ENCODE measurements at regions not wholly inside any gene's neighbourhood (a gene's known extent, or its start where the extent isn't known, plus 50 kb on each side); places are given as distances from the start of the nearest gene placed in this dataset.
A peak's percentile ranks its signal among the peaks of the same experiment; 100 is the strongest.

DNA sequence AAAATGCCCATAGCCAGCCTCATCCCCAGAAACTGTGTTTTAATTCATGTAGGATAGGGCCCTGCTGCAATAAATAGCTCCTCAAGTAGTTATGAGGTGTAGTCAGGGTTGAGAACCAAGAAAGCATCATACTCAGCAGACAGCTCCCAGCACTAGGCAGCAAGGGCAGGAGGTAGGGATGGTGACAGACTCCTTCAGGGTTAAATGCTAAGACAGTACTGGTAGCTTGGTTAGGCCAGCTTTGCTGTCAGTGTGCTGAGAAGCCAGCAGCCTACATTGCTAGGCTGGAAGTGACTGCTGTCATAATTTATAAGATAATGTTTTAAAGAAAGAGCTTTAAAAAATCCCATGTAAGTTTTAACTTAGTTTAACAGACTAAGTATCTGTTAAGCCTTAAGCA, 113.9 kb upstream of the IMMP2L start:
- DNase-seq = no peak

DNA sequence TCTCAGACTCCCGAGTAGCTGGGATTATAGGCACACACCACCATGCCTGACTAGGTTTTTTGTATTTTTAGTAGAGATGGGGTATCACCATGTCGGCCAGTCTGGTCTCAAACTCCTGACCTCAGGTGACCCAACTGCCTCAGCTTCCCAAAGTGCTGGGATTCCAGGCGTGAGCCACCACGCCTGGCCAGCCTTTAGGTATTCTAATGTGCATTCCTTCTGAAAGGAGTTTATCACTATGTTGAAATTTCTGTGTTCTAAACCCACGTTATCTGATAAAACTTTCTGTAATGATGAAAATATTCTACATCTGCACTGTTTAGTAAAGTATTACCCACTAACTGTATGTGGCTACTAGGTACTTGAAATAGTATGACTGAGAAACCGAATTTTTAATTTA, 110.6 kb upstream of the IMMP2L start:
- no peak for DNase-seq

- DNase-seq = no peak
Observed at GRCh38 chr7:111671927-111672326, 109.6 kb upstream of the IMMP2L start.

DNA sequence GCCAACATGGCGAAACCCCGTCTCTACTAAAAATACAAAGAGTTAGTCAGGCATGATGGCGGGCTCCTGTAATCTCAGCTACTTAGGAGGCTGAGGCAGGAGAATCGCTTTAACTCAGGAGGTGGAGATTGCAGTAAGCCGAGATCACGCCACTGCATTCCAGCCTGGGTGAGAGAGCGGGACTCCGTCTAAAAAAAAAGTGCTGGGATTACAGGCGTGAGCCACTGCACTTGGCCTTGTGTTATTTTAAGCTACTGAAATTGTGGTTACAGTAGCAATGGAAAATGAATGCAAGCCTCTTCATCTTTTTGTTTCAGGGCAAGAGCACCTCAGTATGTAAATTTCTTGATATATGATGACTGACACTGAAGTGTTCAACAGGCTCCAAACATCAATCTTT, 106.4 kb upstream of the IMMP2L start:
- DNase-seq = no peak

- DNase-seq = no peak
Observed at GRCh38 chr7:111667488-111667887, 105.2 kb upstream of the IMMP2L start.

GRCh38 chr7:111666260-111666659, 104.0 kb upstream of the IMMP2L start:
- no peak for DNase-seq

GRCh38 chr7:111663771-111664170, 101.5 kb upstream of the IMMP2L start:
- no peak for DNase-seq

- no peak for DNase-seq
Observed at GRCh38 chr7:111662386-111662785, 100.1 kb upstream of the IMMP2L start.

DNA sequence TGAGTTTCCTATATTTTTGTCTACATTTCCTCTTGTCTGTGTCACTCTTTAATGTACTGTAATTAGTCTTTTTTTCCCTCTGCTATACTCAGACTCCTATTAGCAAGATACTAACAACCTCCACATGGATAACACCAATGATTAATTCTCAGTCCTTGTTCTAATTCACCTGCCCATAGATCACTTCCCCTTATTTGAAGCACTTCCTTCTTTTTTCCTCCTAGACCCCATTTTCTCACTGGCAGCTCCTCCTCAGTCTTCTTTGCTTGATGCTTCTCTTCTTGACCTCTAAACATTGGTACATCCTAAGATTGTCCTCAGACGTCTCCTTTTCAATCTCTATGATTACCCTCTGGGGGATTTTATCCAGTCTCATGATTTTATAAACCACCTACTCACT, 98.2 kb upstream of the IMMP2L start:
- no peak for DNase-seq

DNA sequence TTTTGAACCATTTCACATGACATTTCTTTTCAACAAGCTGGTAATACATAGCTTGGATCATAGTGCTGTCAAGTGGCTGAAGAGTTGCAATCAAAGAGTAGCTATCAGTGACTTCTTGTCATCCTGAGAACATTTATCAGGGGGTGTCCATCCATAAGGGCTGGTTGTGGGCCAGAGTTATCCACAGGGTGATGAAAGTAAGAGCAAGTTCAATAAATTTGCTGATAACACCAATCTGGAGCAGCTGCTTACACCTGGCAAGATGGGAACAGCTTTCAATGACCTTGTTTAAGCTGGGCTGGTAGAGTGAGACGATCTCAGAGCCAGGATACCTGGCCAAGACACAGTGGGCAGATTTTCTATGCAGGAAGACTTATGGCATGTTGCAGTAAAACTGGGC, 96.3 kb upstream of the IMMP2L start:
- no peak for DNase-seq

DNA sequence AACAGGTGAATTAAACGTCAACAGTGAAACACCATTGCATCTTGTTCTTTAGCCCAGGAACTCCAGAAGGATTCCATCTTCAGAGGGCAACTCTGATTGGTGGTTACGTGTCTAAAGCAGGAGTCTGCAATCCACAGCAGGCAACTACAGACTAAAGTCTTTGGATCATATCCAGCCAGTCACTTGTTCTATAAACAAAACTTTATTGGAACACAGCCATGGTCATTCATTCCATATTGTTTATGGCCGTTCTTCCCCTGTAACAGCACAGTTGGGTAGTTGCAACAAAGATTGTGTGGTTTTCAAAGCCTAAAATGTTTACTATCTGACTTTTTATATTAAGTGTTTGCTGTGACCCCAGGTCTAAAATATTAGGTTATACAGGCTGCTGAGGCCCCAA, 94.7 kb upstream of the IMMP2L start:
- DNase-seq = no peak

DNA sequence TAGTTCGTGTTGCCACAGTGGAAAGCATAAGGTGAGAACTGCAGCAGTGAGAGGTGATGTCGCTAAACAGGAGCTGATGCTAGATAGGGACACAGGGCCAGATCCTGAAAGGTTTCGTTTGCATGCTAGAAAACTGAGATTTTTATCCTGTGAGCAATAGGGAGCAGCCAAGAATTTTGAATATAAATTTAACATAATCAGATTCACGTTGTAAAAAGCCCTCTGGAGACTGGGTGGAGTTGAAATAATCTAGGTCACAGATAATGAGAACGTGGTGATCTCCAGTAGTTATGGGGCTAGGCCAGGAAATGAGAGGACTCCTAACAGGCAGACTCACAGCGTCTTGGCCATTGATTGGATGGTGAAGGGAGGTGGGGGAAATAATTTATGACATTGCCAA, 92.1 kb upstream of the IMMP2L start:
- no peak for DNase-seq

- no peak for DNase-seq
Observed at GRCh38 chr7:111653846-111654245, 91.6 kb upstream of the IMMP2L start.

GRCh38 chr7:111650456-111650999, 88.2 kb upstream of the IMMP2L start:
- DNase-seq = no peak

DNA sequence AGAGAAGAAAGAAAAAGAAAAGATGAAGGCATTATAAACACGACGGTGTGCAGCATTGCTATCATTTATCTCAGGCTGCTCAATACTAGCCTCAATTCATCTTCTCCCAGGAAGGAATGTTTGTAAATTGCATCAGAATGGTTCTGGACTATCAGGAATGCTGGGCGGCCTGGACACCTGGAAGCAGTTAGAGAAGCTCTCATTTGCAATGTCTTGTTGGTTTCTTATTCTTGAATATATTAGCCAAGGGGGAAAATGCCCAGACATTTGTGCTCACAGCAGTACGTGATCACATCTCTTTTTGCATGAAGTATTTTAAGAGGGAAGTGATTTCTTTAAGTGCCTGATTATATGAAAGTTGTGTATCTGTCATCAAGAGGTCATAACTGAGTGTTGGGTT, 85.6 kb upstream of the IMMP2L start:
- no peak for DNase-seq

DNA sequence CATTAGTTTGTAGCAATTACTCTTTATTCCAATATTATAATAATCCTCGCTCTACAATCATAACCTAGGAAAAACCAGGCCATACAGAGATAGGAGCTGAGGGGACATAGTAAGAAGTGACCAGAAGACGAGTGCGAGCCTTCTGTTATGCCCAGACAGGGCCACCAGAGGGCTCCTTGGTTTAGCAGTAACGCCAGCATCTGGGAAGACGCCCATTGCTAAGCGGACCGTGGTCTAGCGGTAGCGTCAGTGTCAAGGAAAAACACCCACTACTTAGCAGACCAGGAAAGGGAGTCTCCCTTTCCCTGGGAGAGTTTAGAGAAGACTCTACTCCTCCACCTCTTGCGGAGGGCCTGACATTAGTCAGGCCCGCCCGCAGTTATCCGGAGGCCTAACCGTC, 82.3 kb upstream of the IMMP2L start:
- peak in 1 of 4 experiments; percentile 0 for DNase-seq

DNA sequence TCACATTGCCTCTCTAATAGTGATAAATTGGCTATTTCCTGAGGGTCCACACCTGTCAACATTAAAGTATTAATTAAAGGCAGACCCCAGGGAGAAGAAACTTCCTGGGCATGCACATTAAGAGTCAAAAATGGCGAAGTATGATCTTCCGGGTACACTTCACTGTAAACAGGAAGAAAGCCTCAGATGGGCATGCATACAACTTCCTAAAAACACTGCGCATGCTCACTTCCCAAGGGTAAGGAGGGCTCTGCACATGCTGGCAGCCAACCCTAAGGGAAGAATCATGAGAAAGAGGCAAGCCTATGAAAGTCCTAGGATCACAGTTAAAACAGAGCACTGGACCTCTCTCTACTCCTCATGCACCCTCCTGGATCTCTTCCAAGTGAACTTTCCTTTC, 80.1 kb upstream of the IMMP2L start:
- DNase-seq = no peak

GRCh38 chr7:111640416-111640815, 78.1 kb upstream of the IMMP2L start:
- no peak for DNase-seq

GRCh38 chr7:111639934-111640333, 77.6 kb upstream of the IMMP2L start:
- DNase-seq = no peak

GRCh38 chr7:111638078-111638477, 75.8 kb upstream of the IMMP2L start:
- DNase-seq = no peak

- no peak for DNase-seq
Observed at GRCh38 chr7:111633878-111634277, 71.6 kb upstream of the IMMP2L start.

- DNase-seq = no peak
Observed at GRCh38 chr7:111630862-111631261, 68.6 kb upstream of the IMMP2L start.

GRCh38 chr7:111622084-111622483, 59.8 kb upstream of the IMMP2L start:
- DNase-seq = no peak

Measured in activated naive CD4-positive, alpha-beta T cell (primary cell).